ENCODE measurements at regions not wholly inside any gene's neighbourhood (a gene's known extent, or its start where the extent isn't known, plus 50 kb on each side); places are given as distances from the start of the nearest gene placed in this dataset.
"Not testable (repeated sequence)": the region's sequence is repeated elsewhere in the genome, so short reads cannot be mapped to it uniquely, and the experiment has no call there.

GRCh38 chr4:130064471-130064870, 968.5 kb downstream of the C4orf33 start:
- Mint-ChIP-seq H3K4me1 (no peaks in the 10 kb centered on the region), H3K9me3 (peaks cover 11% of the 10 kb centered on the region), H3K4me3 (no peak overlapping the region), H3K27me3 (no peaks in the 10 kb centered on the region), H3K27ac (ENCODE audit: low read depth) (no peak overlapping the region), H3K36me3 (ENCODE audit: insufficient read depth) (no peaks in the 10 kb centered on the region)
- DNase-seq (ENCODE audit: low spot score in 2 of 2): no peak
- no peak for ATAC-seq (replicated peaks; ENCODE audit: extremely low read depth, poor library complexity, severe bottlenecking)

GRCh38 chr4:130067419-130067818, 971.5 kb downstream of the C4orf33 start:
- DNase-seq (ENCODE audit: low spot score in 2 of 2) (no peak), ATAC-seq (replicated peaks; ENCODE audit: extremely low read depth, poor library complexity, severe bottlenecking) (no peak)
- Mint-ChIP-seq H3K4me1 (no peaks in the 10 kb centered on the region), H3K27ac (ENCODE audit: low read depth) (no peak overlapping the region), H3K27me3 (no peaks in the 10 kb centered on the region), H3K4me3 (no peak overlapping the region), H3K9me3 (peaks cover 15% of the 10 kb centered on the region), H3K36me3 (ENCODE audit: insufficient read depth) (no peaks in the 10 kb centered on the region)

GRCh38 chr4:130068072-130068471, 972.1 kb downstream of the C4orf33 start:
- Mint-ChIP-seq H3K9me3 (peaks cover 14% of the 10 kb centered on the region), H3K36me3 (ENCODE audit: insufficient read depth) (no peaks in the 10 kb centered on the region), H3K4me1 (no peaks in the 10 kb centered on the region), H3K27me3 (no peaks in the 10 kb centered on the region), H3K27ac (ENCODE audit: low read depth) (no peak overlapping the region), H3K4me3 (no peak overlapping the region)
- DNase-seq (ENCODE audit: low spot score in 2 of 2) (no peak), ATAC-seq (replicated peaks; ENCODE audit: extremely low read depth, poor library complexity, severe bottlenecking) (no peak)

- Mint-ChIP-seq H3K27me3 (no peaks in the 10 kb centered on the region), H3K36me3 (ENCODE audit: insufficient read depth) (no peaks in the 10 kb centered on the region), H3K4me3 (no peak overlapping the region), H3K9me3 (peaks cover 16% of the 10 kb centered on the region), H3K27ac (ENCODE audit: low read depth) (no peak overlapping the region), H3K4me1 (no peaks in the 10 kb centered on the region)
- DNase-seq (ENCODE audit: low spot score in 2 of 2) (no peak), ATAC-seq (replicated peaks; ENCODE audit: extremely low read depth, poor library complexity, severe bottlenecking) (no peak)
Measured at GRCh38 chr4:130071746-130072145, 975.8 kb downstream of the C4orf33 start.

- H3K27ac Mint-ChIP-seq (ENCODE audit: low read depth): no peak overlapping the region
- H3K4me3 Mint-ChIP-seq: no peak overlapping the region
- H3K9me3 Mint-ChIP-seq: peaks cover 12% of the 10 kb centered on the region
- peaks cover 2% of the 10 kb centered on the region for H3K36me3 Mint-ChIP-seq (ENCODE audit: insufficient read depth)
- DNase-seq (ENCODE audit: low spot score in 2 of 2): no peak
- no peak for ATAC-seq (replicated peaks; ENCODE audit: extremely low read depth, poor library complexity, severe bottlenecking)
- no peaks in the 10 kb centered on the region for H3K4me1 Mint-ChIP-seq
- no peaks in the 10 kb centered on the region for H3K27me3 Mint-ChIP-seq
Measured at GRCh38 chr4:130073145-130073790, 977.3 kb downstream of the C4orf33 start.

- no peaks in the 10 kb centered on the region for H3K27me3 Mint-ChIP-seq
- no peak for ATAC-seq (replicated peaks; ENCODE audit: extremely low read depth, poor library complexity, severe bottlenecking)
Measured at GRCh38 chr4:130074096-130074495, 978.1 kb downstream of the C4orf33 start.

GRCh38 chr4:130077275-130077674, 981.3 kb downstream of the C4orf33 start:
- H3K9me3 Mint-ChIP-seq: peaks cover 9% of the 10 kb centered on the region
- no peak overlapping the region for H3K4me3 Mint-ChIP-seq
- H3K36me3 Mint-ChIP-seq (ENCODE audit: insufficient read depth): peaks cover 2% of the 10 kb centered on the region
- no peaks in the 10 kb centered on the region for H3K27me3 Mint-ChIP-seq
- no peaks in the 10 kb centered on the region for H3K4me1 Mint-ChIP-seq
- DNase-seq (ENCODE audit: low spot score in 2 of 2) (no peak), ATAC-seq (replicated peaks; ENCODE audit: extremely low read depth, poor library complexity, severe bottlenecking) (no peak)
- H3K27ac Mint-ChIP-seq (ENCODE audit: low read depth): no peak overlapping the region

More at GRCh38 chr4:130074096-130074495, 978.1 kb downstream of the C4orf33 start:
- H3K4me3 Mint-ChIP-seq: no peak overlapping the region
- peaks cover 2% of the 10 kb centered on the region for H3K36me3 Mint-ChIP-seq (ENCODE audit: insufficient read depth)
- H3K27ac Mint-ChIP-seq (ENCODE audit: low read depth): no peak overlapping the region
- no peak for DNase-seq (ENCODE audit: low spot score in 2 of 2)
- H3K4me1 Mint-ChIP-seq: no peaks in the 10 kb centered on the region
- H3K9me3 Mint-ChIP-seq: peaks cover 12% of the 10 kb centered on the region

- ATAC-seq (replicated peaks; ENCODE audit: extremely low read depth, poor library complexity, severe bottlenecking); H3K36me3 Mint-ChIP-seq (ENCODE audit: insufficient read depth); DNase-seq (ENCODE audit: low spot score in 2 of 2); H3K4me1 Mint-ChIP-seq; H3K27me3 Mint-ChIP-seq; H3K27ac Mint-ChIP-seq (ENCODE audit: low read depth); H3K4me3 Mint-ChIP-seq; H3K9me3 Mint-ChIP-seq: not testable (repeated sequence)
Measured at GRCh38 chr4:130079027-130079426, 983.1 kb downstream of the C4orf33 start.

- ATAC-seq (replicated peaks; ENCODE audit: extremely low read depth, poor library complexity, severe bottlenecking): no peak
- no peaks in the 10 kb centered on the region for H3K4me1 Mint-ChIP-seq
- DNase-seq (ENCODE audit: low spot score in 2 of 2): no peak
- no peaks in the 10 kb centered on the region for H3K9me3 Mint-ChIP-seq
- peaks cover 2% of the 10 kb centered on the region for H3K36me3 Mint-ChIP-seq (ENCODE audit: insufficient read depth)
- H3K27ac Mint-ChIP-seq (ENCODE audit: low read depth): no peak overlapping the region
- no peaks in the 10 kb centered on the region for H3K27me3 Mint-ChIP-seq
- H3K4me3 Mint-ChIP-seq: no peak overlapping the region
Measured at GRCh38 chr4:130080872-130081451, 985.0 kb downstream of the C4orf33 start.

GRCh38 chr4:130090427-130090826, 994.5 kb downstream of the C4orf33 start:
- Mint-ChIP-seq H3K36me3 (ENCODE audit: insufficient read depth) (no peaks in the 10 kb centered on the region), H3K27ac (ENCODE audit: low read depth) (no peak overlapping the region), H3K9me3 (peaks cover 3% of the 10 kb centered on the region), H3K4me3 (no peak overlapping the region), H3K4me1 (no peaks in the 10 kb centered on the region), H3K27me3 (no peaks in the 10 kb centered on the region)
- ATAC-seq (replicated peaks; ENCODE audit: extremely low read depth, poor library complexity, severe bottlenecking) (no peak), DNase-seq (ENCODE audit: low spot score in 2 of 2) (no peak)

GRCh38 chr4:130092187-130093015, 996.4 kb downstream of the C4orf33 start:
- no peak for ATAC-seq (replicated peaks; ENCODE audit: extremely low read depth, poor library complexity, severe bottlenecking)

GRCh38 chr4:130099105-130099504, 1003.2 kb downstream of the C4orf33 start:
- Mint-ChIP-seq H3K27me3 (no peaks in the 10 kb centered on the region), H3K9me3 (peaks cover 5% of the 10 kb centered on the region), H3K4me3 (no peak overlapping the region), H3K36me3 (ENCODE audit: insufficient read depth) (peaks cover 2% of the 10 kb centered on the region), H3K27ac (ENCODE audit: low read depth) (no peak overlapping the region), H3K4me1 (no peaks in the 10 kb centered on the region)
- ATAC-seq (replicated peaks; ENCODE audit: extremely low read depth, poor library complexity, severe bottlenecking): no peak
- DNase-seq (ENCODE audit: low spot score in 2 of 2): no peak

More at GRCh38 chr4:130092187-130093015, 996.4 kb downstream of the C4orf33 start:
- H3K9me3 Mint-ChIP-seq: peaks cover 8% of the 10 kb centered on the region
- no peaks in the 10 kb centered on the region for H3K36me3 Mint-ChIP-seq (ENCODE audit: insufficient read depth)
- no peaks in the 10 kb centered on the region for H3K27me3 Mint-ChIP-seq
- no peak overlapping the region for H3K27ac Mint-ChIP-seq (ENCODE audit: low read depth)
- no peak overlapping the region for H3K4me3 Mint-ChIP-seq
- DNase-seq (ENCODE audit: low spot score in 2 of 2): no peak
- no peaks in the 10 kb centered on the region for H3K4me1 Mint-ChIP-seq

GRCh38 chr4:130110189-130110588, 1014.2 kb downstream of the C4orf33 start:
- no peaks in the 10 kb centered on the region for H3K27me3 Mint-ChIP-seq
- H3K9me3 Mint-ChIP-seq: peaks cover 11% of the 10 kb centered on the region
- H3K27ac Mint-ChIP-seq (ENCODE audit: low read depth): no peak overlapping the region
- H3K4me3 Mint-ChIP-seq: no peak overlapping the region
- H3K4me1 Mint-ChIP-seq: no peaks in the 10 kb centered on the region
- H3K36me3 Mint-ChIP-seq (ENCODE audit: insufficient read depth): no peaks in the 10 kb centered on the region
- ATAC-seq (replicated peaks; ENCODE audit: extremely low read depth, poor library complexity, severe bottlenecking): no peak
- DNase-seq (ENCODE audit: low spot score in 2 of 2): no peak
